ENCODE measurements at regions not wholly inside any gene's neighbourhood (a gene's known extent, or its start where the extent isn't known, plus 50 kb on each side); places are given as distances from the start of the nearest gene placed in this dataset.

DNA sequence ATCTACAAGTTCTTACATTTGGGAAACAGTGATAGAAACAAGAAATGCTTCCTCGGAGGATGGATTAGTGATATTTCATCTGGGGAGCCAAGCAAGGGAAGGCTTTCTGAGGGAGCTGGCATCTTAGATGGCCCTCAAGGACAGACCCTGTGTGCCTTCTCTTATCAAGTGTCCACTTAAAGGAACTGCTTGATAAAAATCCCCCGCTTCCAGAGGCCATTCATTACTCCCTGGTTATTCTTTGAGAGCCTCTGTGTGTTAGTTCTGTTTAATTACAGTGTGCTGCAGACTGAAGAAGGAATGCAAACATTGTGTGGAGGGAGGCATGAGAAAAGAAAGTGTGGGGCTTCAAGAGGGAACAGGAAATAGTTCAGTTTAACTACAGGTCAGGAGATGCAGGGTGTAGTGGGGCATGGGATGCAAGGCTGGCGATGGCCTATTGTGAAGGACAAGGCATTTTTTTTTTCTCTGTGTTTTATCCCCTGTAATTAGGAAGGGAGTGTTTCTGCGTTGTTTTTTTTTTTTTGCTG lies 145.4 kb downstream of the SNX10 start:
- no peak for DNase-seq (ENCODE audit: extremely low spot score in 2 of 2)
- no peak overlapping the region for H3K27ac ChIP-seq
- H3K36me3 ChIP-seq = no peaks in the 10 kb centered on the region
- H3K9me3 ChIP-seq = no peaks in the 10 kb centered on the region
- intact Hi-C loops (cut with DNase I) = no loop called here
- no peaks in the 10 kb centered on the region for H3K4me1 ChIP-seq
- no peaks in the 10 kb centered on the region for H3K27me3 ChIP-seq
- no peak for TF ChIP-seq POLR2AphosphoS5 (IDR thresholded peaks at IDR 0.05; ENCODE audit: insufficient read depth in 1 of 2, low read depth in 1 of 2)
- TF ChIP-seq, protein P1, sequence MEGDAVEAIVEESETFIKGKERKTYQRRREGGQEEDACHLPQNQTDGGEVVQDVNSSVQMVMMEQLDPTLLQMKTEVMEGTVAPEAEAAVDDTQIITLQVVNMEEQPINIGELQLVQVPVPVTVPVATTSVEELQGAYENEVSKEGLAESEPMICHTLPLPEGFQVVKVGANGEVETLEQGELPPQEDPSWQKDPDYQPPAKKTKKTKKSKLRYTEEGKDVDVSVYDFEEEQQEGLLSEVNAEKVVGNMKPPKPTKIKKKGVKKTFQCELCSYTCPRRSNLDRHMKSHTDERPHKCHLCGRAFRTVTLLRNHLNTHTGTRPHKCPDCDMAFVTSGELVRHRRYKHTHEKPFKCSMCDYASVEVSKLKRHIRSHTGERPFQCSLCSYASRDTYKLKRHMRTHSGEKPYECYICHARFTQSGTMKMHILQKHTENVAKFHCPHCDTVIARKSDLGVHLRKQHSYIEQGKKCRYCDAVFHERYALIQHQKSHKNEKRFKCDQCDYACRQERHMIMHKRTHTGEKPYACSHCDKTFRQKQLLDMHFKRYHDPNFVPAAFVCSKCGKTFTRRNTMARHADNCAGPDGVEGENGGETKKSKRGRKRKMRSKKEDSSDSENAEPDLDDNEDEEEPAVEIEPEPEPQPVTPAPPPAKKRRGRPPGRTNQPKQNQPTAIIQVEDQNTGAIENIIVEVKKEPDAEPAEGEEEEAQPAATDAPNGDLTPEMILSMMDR (IDR thresholded peaks at IDR 0.05) = no peak
- TF ChIP-seq POLR2A (IDR thresholded peaks at IDR 0.05) = no peak
- H3K4me3 ChIP-seq = no peak overlapping the region

DNA sequence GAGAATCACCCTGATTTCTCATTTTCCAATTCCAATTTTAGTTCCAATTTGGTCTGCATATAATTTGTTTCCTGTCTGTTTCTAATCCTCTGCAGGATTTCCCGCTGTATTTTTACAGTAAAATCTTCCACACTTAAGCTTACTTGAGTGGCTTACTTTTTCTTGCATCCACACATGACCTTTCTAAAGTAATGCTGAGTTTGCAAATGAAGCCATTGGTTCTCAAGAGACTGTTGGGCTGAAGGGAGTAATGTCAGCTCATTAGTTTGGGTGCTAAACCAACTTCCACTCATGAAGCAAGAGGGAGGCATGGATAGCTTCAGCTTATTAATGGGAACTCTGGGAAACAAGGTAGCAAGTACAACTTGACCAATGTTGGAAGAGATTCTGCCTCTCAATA lies 146.4 kb downstream of the SNX10 start:
- TF ChIP-seq POLR2AphosphoS5 (IDR thresholded peaks at IDR 0.05; ENCODE audit: insufficient read depth in 1 of 2, low read depth in 1 of 2) (no peak), POLR2A (IDR thresholded peaks at IDR 0.05) (no peak)
- TF ChIP-seq, protein P1 (IDR thresholded peaks at IDR 0.05) = no peak
- H3K9me3 ChIP-seq = no peaks in the 10 kb centered on the region
- no peaks in the 10 kb centered on the region for H3K4me1 ChIP-seq
- no peak for DNase-seq (ENCODE audit: extremely low spot score in 2 of 2)
- intact Hi-C loops (cut with DNase I) = no loop called here
- H3K4me3 ChIP-seq = no peak overlapping the region
- H3K27me3 ChIP-seq = no peaks in the 10 kb centered on the region
- H3K36me3 ChIP-seq = no peaks in the 10 kb centered on the region
- H3K27ac ChIP-seq = no peak overlapping the region

DNA sequence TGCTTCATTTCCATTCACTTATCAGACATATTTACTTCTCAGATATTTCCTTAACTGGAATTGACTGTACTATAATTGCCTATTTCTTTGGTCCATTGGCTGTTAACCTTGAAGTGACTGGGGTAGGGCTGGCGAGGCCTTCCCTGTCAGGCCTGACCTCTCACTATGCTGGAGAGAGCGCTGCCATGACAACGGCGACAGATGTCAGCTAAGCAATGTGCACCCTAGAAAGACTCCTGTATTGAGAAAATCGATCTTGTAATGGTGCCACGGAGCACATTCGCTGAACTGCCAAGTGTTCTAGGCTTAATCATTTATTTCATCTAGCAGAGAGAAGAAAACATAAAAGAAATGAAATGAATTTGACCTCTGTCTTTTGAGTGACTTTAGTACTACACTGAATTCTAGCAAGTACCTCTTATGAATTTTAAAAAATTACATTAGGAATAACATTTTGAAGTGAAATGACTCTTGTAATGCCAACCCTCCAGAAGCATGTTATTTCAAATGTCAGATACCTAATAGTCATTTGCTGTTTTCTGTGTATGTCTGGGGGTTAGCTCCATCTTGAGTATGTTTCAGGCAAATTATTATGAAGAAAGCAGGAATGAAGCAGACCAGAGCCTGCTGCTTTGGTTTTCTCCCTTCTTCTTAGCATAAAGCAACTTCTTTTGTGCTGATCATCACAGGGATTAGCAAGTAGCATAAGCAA lies 148.0 kb downstream of the SNX10 start:
- H3K9me3 ChIP-seq = no peaks in the 10 kb centered on the region
- TF ChIP-seq POLR2A (IDR thresholded peaks at IDR 0.05) (no peak), POLR2AphosphoS5 (IDR thresholded peaks at IDR 0.05; ENCODE audit: insufficient read depth in 1 of 2, low read depth in 1 of 2) (no peak)
- TF ChIP-seq, protein P1 (IDR thresholded peaks at IDR 0.05) = no peak
- no peak for DNase-seq (ENCODE audit: extremely low spot score in 2 of 2)

DNA sequence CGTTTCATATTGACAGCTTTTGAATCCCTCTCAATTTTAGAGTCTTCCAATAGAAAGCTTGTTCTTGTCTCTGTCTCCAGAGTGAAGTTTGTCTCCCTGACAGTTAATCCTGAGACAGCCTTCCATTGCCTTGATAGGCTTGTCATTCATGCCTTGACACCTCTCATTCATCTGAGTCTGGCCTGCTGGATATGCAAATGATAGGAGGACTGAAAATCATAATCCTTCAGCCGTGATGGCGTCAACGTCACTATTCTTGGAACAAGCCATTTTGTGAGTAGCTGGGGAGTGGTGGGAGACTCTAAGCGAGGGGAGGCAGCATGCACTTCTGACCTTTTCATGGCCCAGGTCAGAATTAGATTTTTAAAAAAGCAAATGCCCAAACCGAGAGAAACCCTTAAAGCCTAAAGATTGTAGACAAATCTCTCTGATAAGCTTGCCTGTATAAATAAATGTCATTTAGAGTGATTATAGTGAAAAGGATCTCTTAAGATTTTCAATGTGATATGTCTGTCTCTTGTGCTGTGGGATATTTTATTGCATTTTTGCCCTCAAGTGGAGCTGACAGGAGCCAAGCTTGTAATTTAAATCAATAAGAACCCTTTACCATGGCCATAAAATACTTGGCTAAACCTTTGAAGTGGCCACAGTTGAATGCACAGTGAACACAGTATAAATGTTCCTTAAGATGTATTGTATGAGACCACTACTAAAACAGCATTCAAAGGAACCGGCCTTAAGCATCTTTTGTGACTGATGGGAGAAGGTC lies 148.8 kb downstream of the SNX10 start:
- Histone ChIP-seq H3K27me3 (no peaks in the 10 kb centered on the region), H3K4me1 (no peaks in the 10 kb centered on the region), H3K36me3 (no peaks in the 10 kb centered on the region), H3K4me3 (no peak overlapping the region), H3K9me3 (no peaks in the 10 kb centered on the region), H3K27ac (no peak overlapping the region)
- no peak for TF ChIP-seq POLR2AphosphoS5 (IDR thresholded peaks at IDR 0.05; ENCODE audit: insufficient read depth in 1 of 2, low read depth in 1 of 2)
- TF ChIP-seq, protein P1 (IDR thresholded peaks at IDR 0.05) = no peak
- DNase-seq (ENCODE audit: extremely low spot score in 2 of 2) = no peak
- intact Hi-C loops (cut with DNase I) = no loop called here

More for the DNA sequence above, 148.0 kb downstream of the SNX10 start:
- H3K36me3 ChIP-seq = no peaks in the 10 kb centered on the region
- intact Hi-C loops (cut with DNase I) = no loop called here
- H3K27me3 ChIP-seq = no peaks in the 10 kb centered on the region
- H3K27ac ChIP-seq = no peak overlapping the region
- no peak overlapping the region for H3K4me3 ChIP-seq
- H3K4me1 ChIP-seq = no peaks in the 10 kb centered on the region

All from vagina (tissue), 2 donors.